Left colon (tissue), 2 donors: ENCODE measurements at regions not wholly inside any gene's neighbourhood (a gene's known extent, or its start where the extent isn't known, plus 50 kb on each side); places are given as distances from the start of the nearest gene placed in this dataset.

ENCODE experiments used
- ATAC-seq: fragments of 200-7000 bp; cut with Tn5 transposase; one replicate; pipeline ENCODE4 v1.9.1; 2020; ENCODE audit warnings: mild to moderate bottlenecking, moderate library complexity
- DNase-seq, 2 donors: peaks; one replicate each; pipeline ENCODE4 v3.0.0-alpha.2; 2020
- intact Hi-C, 2 donors: fragments of 100-400 bp; cut with DNase I in 1 of 2; cut with micrococcal nuclease in 1 of 2; formaldehyde crosslinking; loops; one replicate each; pipeline versions ENCODE4 v1.11.2 to v1.14.0; 2022; cut with DNase I, micrococcal nuclease
- donor health status: DM: no; HTN: no; CAD: no.
- donor health status: DM: yes; HTN: yes; CAD: no.

DNA sequence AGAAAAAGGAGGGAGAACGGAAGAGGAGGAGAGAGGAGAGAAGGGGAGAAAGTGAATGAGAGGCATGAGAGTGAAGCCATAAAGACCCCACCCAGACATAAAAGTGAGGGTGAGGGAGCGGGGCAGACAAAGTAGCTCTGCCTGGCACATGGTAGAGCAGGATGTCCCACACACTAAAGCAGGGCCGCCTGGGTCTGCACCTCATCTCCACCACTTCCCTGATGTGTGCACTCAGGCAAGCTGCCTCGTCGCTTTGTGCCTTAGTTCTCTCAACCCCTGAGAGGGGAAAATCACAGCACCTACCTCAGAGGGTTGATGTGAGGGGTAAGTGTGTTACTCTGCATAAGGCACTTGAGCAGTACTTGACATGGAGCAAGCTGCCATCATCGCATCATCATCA, 488.1 kb downstream of the COG6 start:
- intact Hi-C loops: no loop called here
- DNase-seq: no peak
- no peak for ATAC-seq

DNA sequence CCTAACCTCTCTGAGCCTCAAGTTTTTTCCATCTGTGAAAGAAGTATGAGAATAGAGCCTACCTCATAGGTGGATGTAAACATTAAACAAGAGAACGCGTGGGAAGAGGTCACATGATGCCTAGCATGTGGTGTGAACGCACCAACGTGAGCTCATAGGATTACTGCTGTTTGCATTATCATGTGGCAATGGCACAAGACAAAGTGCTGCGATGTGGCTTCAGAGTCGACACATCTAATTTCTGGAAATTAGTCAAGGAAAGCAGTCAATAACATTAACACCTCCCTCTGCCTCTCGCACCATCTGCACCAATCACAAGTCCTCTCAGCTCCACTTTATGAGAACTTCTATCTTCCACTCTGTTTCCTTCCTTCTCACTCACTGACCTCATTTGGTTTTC, 489.7 kb downstream of the COG6 start:
- intact Hi-C loops: no loop called here
- no peak for DNase-seq
- no peak for ATAC-seq

DNA sequence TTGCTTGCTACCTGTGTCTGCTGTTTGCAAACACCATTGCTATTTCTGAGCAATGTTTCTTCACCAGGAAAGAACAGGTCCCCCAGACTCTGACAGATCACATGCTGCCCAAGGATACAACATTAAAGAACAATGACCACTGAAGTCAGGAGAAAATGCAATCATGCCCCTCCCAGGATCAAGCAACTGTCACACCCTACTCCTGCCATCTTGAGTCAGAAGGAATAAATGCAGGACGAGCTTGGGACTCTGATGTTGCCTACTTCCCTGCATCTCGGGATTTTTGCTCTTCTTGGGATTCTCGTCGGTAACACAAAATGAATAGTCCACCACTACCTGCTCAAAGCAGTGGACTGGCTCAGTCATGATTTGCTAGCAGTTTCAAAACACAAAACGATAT, 490.6 kb downstream of the COG6 start:
- ATAC-seq (no peak), DNase-seq (no peak)
- intact Hi-C loops: no loop called here

DNA sequence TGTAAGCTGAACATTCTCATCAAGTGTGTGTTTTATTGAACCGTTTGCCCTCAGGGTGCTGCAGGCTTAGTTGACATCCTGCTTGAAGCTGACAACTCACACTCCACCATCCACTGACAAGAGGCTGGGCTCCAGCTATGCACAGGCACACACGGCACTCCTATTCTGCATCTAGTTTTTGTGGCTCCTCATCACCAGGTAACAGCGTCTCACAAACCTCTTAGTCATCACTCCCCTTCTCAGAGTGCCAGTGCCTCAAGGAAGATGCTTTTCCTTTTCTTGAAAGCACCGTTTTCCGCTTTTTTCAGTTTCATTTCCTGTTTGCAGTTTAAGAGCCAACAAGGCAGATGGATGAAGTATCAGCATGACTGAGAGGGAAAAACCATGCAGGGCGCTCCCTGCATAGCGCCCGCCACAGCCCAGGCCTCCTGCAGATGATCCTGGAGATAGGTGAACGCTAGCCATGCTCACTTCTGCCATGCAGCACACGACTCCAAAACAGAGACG, 491.2 kb downstream of the COG6 start:
- ATAC-seq (no peak), DNase-seq (no peak)
- intact Hi-C loops: no loop called here

DNA sequence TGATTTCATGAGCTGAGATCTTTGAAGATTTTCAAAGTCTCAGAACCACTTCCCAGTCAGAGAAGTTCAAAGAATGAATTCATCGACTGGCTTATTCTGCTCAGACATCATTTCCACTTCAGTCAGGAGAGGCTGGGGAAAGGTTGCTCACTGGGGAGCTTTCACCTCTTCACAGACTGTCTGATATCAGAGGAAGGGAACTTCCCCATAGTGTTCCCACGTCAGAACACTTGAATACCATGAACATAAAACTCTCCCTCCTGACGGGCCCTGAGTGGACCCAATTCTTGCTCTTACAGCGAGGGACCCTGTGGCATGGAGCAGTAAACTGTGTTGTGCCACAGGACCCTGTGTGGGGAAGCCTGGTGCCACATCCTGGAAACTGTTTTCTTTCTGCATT, 492.6 kb downstream of the COG6 start:
- intact Hi-C loops: no loop called here
- ATAC-seq (no peak), DNase-seq (no peak)

DNA sequence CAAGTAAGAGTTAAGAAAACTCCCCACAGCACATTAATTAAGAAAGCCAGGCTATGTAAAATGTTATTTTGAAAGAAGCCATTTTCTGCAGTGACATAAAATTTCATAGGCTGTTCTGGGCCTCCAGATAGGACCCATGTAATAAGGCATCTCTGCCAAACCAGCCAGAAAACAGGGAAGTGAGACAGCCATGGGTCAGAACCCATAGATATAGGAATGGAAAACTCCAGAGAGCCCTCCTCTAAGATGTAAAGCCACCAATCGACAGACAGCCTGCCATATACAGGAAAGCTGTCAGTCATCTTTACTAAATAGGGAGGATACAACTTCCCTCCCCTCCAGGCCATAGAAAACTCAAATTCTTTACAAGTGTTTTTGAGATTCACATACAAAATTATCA, 493.3 kb downstream of the COG6 start:
- intact Hi-C loops: no loop called here
- ATAC-seq (no peak), DNase-seq (no peak)

DNA sequence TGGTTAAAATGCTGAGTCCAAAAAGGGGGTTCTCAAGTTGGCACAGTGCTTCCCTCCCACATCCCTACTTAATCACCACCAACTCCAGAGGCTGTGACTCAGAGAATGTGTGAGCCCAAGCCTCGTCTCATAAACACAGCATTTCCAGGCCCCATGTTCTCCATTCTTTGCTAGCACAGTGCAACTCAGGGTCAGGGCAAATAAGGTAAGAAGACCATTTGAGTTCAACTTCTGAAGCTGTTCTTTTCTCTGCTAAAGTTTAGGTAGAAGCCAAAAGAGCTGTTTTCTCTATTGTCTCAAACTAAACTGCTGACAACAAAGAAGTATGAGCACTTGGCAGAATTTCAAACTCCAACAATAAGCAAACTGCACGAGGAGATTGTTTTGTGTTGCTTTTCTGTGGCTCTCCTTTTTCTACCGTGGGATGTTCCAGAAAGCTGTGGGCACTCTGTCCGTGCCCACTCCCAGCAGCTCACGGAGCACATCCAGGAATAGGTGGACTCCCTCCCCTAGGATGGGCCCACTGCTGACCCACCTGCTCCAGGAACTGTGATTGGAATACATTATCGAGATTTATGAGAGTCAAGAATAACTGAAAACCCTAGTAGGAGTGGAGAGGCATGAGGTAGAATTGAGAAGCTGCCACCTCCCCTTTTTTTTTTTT, 494.3 kb downstream of the COG6 start:
- intact Hi-C loops: no loop called here
- DNase-seq: no peak
- no peak for ATAC-seq

DNA sequence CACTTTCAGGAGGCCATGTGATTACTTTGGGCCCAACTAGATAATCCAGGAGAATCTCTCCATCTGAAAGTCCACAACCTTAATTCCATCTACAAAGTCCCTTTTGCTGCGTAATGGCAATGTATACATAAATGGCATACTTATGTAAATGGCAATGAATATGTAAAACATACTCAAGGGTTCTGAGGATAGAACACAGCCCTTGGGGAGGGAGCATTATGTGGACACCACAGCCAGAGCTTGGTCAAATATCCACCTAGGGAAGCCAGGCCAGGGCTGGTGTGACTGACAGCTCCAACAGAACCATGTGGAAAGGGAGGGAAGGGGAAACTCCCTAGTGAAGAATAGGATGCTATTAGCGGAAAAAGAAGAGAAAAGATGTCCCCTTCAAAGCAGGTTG, 496.2 kb downstream of the COG6 start:
- no peak for ATAC-seq
- DNase-seq: no peak
- intact Hi-C loops: no loop called here

DNA sequence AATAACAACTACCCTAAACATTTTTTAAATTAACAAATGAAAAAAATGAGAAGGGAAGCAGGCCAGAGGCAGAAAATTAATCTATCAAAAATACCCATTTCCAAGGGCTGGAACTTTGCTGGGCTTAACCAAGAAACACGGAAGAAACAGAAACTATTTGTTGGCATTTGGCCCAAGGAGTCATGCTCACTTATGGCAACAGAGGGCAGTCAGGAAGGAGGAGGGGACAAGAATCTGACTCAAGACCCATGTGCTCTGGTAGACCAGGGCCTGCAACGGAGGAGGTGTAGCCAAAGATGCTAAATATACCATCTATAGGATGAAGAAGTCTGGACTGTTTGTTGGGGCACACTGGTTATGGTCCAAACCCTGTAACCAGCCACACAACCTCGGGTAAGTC, 496.7 kb downstream of the COG6 start:
- ATAC-seq: no peak
- no peak for DNase-seq
- intact Hi-C loops: no loop called here

DNA sequence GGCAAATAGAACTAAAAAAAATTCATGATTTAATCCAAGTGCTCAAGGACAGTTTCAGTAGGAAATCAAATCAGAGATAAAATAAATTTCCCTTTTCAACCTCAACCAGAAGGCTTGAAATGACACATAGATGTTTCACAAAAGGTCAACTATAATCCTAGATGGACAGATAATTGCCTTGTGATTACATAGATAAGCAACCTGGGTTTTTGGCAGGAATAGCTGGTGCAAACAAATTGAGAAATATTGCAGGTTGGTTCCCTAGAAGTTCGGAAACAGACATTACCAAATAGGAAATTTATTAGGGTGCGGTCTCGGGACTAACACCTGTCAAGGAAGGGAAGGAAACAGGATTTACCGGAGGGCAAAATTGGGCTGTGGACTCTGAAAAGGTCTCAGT, 497.5 kb downstream of the COG6 start:
- DNase-seq (no peak), ATAC-seq (no peak)
- intact Hi-C loops: no loop called here

DNA sequence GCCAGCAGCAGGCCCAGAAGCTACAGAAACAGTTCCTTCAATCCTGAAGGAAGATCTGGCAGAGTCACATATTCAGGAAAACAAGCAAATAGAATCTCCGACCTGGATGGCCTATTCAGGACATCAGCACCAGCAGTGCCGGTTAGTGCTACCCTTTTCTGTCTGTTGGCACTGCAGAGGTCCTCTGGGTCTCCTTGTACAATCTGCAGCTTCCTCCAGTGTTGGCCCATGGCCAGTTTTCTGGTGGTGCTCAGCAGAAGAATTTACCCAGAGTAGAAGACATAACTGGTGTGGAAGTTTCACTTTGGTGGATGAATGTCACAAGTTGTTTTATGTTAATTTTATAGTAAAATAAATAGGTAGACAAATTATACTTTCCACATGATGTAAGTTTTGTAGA, 498.1 kb downstream of the COG6 start:
- DNase-seq (no peak), ATAC-seq (no peak)
- intact Hi-C loops: no loop called here

DNA sequence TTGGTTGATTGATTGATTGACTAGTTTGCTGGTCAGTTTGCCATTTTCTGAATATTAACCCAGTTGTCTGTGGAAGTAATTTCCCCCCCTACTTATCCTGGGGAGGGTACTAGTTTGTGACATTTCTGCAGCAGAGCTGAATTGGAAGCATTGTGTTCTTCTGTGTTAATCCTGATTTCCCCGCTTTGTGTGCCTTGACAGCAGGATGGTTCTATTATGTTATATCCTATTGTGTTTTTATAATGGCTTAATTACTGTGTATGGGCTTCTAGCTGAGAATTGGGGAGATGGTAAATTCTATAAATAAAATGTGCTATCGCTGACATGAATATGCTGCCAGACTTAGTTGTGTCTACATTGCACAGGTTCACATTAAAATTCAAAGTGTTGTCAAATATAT, 499.7 kb downstream of the COG6 start:
- intact Hi-C loops: no loop called here
- DNase-seq: no peak

DNA sequence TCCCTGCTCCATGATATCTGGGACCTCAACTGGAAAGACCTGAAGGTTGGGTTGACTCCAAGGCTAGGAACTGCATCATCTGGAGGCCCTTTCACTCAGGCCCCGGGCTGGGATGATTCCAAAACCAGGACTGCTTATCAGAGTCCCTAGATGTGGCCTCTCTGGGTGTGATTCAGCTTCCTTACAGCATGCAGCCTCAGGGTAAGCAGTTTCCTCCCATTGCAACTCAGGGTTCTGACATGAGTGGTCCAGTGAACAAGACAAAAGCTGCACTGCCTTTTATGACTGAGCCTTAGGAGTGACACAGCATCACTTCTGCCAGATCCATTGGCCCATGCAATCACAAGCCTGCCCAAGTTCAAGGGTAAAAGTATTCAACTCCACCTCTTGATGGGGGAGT, 502.8 kb downstream of the COG6 start:
- intact Hi-C loops: no loop called here
- no peak for ATAC-seq
- no peak for DNase-seq

More for the DNA sequence above, 499.7 kb downstream of the COG6 start:
- ATAC-seq: no peak

DNA sequence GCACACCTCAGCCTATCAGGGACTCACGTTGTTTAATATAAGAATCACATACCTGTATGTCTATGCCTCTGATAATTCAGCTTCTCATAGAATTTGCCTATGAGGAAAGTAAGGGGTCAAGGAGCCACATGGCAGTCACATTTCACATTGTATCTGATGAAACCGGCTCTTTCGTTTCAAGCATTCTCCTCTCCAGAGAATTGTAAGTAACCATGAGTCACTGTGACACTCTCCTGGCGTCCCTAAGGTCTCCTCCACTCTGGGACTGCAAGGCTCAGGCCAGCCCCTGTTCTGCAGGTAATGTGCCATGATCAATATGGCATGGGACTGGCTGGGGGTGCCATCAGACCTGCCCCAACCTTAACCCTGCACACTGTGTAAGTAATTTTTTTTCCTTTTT, 503.3 kb downstream of the COG6 start:
- intact Hi-C loops: no loop called here
- ATAC-seq: no peak

DNA sequence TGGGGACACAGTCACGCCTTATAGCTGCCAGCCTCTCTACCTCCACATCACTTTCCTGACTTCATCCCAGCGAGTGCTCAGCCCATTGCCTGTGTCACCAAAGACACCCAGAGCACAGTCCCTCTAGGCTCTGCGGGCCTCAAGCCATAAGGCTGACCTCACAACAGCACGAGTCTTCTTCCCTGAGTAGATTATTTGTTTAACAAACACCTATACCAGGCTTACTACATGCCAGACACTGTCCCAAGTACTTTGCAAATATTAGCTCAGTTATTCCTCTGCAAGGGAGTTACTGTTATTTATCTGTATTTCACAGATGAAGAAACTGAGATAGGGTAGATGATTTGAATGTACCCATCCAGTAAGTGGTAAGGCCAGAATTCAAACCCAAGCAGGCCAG, 504.3 kb downstream of the COG6 start:
- ATAC-seq (no peak), DNase-seq (no peak)
- intact Hi-C loops: no loop called here

More for the DNA sequence above, 503.3 kb downstream of the COG6 start:
- DNase-seq: no peak

DNA sequence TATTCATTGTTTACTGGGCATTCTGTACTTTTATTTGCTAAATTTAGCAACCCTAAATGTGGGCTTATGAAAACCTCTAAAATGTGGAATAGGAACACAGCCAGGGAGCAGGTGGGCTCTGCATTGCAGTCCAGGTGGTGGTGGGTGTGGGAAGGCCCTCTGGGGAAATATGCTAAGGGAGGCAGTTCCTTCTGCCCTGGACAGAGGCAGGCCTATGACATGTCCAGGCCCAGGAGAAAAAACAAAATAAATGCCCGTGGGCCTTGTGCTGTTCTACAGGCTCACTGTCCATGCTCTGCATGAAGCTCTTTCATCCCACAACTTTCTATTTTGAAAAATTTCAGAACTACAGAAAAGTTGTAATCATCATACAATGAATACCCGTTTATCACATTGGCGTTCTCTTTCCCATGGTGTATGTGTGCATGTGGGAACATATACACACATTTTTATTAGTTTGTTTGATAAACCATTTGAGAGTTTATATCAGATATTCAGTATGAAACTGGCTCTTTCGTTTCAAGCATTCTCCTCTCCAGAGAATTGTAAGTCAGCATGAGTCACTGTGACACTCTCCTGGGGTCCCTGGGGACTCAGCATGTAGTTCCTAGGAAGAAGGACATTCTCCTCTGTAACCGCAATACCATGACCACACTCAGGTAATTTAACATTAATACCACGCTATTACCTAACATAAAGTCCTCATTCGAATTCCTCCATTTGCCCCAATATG, 505.3 kb downstream of the COG6 start:
- intact Hi-C loops: no loop called here
- DNase-seq: no peak
- no peak for ATAC-seq

DNA sequence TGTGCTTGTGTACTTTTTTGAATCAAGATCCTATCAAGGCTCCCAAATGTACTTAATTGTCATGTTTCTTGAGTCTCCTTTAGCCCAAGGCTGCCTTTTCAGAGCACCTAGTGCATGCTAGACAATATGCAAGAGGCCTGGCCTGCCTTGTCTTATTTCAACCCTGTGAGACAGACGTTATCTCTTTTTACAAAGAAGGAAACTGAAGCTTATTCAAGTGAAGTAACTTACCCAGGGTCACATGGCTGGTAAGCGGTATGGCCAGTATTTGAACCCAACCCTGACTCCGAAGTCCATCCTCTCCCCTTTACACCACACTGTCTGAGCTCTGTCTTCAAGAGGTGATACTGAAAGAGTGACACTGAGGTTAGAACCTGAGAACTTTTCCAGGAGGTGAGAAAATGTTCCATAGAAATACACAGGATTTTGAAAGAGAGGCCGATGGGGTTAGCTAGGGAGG, 505.1 kb downstream of the FOXO1 start:
- no peak for ATAC-seq
- no peak for DNase-seq
- intact Hi-C loops: no loop called here

DNA sequence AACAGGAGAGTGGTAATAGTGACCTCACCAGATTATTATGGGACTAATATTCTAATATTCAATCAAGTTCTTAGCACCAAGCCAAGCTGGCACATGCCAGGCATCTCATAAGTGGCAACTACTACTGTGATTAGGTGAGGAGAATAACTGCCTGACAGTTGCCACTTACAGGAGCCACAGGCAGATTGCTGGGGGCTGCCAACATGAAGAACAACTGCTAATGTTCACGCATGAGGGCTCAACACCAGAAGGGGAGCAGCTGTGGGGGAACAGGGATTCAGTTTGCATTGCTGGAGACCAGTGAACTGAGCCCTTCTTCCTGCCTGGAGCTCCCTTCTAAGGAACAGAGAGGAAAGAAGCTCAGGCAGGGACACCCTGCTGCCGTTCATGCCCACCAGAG, 504.5 kb downstream of the FOXO1 start:
- ATAC-seq (no peak), DNase-seq (no peak)
- intact Hi-C loops: no loop called here

DNA sequence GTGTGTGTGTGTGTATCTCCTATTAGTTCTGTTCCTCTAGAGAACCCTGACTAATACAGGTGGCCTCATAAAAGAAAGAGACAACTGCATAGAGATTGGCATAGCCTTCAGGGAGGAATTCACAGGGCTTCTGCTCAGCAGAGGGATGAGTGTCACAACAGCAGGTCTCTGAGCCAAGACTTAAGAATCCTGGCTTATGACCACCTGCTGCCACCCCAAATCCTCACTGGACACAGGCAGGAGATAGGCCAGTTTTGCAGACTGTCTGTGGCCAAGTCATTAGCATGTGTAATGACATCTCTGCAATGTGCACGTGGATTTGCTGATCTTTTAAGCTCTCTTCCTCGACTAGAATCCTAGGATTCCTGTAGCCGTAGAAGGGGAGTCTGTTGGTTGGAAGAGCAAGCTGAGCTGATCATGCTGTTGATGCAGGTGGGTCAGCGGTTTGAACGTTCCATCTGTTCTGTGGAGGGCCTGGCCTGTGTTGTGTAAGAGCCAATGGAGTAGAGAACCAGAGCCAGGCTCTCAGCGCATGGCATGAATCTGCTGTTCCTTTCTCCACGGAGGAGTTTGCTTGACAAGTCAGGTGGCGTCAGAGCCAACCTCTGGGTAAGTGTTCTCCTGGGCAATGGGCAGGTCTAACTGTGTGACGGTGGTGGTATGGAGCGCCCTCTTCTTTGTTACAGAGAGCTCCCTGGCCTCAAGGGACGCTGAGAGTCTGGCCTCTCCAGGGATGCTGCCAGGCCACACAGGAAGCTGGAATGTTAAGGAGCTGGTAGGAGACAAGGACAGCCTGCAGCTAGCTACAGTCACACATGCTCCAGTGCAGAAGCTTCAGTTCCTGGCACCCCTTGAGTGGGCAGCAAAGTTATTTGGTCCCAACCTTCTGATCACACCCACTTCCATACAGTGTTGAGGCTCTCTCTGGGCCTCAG, 503.1 kb downstream of the FOXO1 start:
- no peak for DNase-seq
- intact Hi-C loops: no loop called here
- no peak for ATAC-seq

DNA sequence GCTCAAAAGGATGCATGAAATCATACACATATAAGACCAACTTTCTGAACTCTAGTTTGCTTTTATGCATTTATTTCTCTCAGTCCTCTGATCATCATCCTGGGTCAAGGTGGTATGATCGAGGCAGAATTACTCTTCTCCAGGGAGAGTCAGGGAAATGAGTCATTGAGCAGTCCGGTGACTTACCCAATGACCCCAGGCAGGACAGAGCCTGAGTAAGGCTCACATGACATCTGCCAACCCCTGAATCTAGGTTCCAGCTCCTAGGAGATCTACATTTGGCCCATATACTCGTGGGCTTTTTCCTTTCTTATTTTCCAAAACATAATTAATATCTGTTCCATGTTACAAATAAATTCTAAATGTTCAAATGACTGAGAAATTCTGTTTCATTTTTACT, 502.3 kb downstream of the FOXO1 start:
- ATAC-seq: no peak
- intact Hi-C loops: no loop called here
- no peak for DNase-seq
